ENCODE measurements at regions not wholly inside any gene's neighbourhood (a gene's known extent, or its start where the extent isn't known, plus 50 kb on each side); places are given as distances from the start of the nearest gene placed in this dataset.

- no peak overlapping the region for H3K4me3 ChIP-seq (ENCODE audit: low read length)
- H3K9me2 ChIP-seq (ENCODE audit: insufficient read depth, low read length) = no peaks in the 10 kb centered on the region
- H3K79me2 ChIP-seq (replicated peaks; ENCODE audit: insufficient read depth, low read length) = no peaks in the 10 kb centered on the region
- H3F3A ChIP-seq (ENCODE audit: insufficient read depth, low read length, poor library complexity, severe bottlenecking) = no peaks in the 10 kb centered on the region
- no peaks in the 10 kb centered on the region for H4K20me1 ChIP-seq (ENCODE audit: insufficient read depth)
- H3K4me2 ChIP-seq (ENCODE audit: low read length) = no peak overlapping the region
- no peak overlapping the region for H3K9ac ChIP-seq (ENCODE audit: low read length)
- H3K27ac ChIP-seq (ENCODE audit: low read length) = no peak overlapping the region
- no peaks in the 10 kb centered on the region for H3K9me3 ChIP-seq (ENCODE audit: low read length)
- no peaks in the 10 kb centered on the region for H3K36me3 ChIP-seq (ENCODE audit: insufficient read depth, low read length)
- TF ChIP-seq RAD21 (conservative IDR thresholded peaks at IDR 0.05) (no peak), POLR2AphosphoS5 (IDR thresholded peaks at IDR 0.05) (no peak), MXI1 (conservative IDR thresholded peaks at IDR 0.05; ENCODE audit: poor library complexity, severe bottlenecking) (no peak), TAF1 (IDR thresholded peaks at IDR 0.05; ENCODE audit: low read depth) (no peak), EP300 (conservative IDR thresholded peaks at IDR 0.05; ENCODE audit: poor library complexity, severe bottlenecking) (no peak), SMC3 (conservative IDR thresholded peaks at IDR 0.05; ENCODE audit: poor library complexity) (no peak), EZH2 (IDR thresholded peaks at IDR 0.05; ENCODE audit: borderline replicate concordance, insufficient read depth, low read length, poor library complexity, severe bottlenecking) (no peak)
- TF ChIP-seq, protein P1, sequence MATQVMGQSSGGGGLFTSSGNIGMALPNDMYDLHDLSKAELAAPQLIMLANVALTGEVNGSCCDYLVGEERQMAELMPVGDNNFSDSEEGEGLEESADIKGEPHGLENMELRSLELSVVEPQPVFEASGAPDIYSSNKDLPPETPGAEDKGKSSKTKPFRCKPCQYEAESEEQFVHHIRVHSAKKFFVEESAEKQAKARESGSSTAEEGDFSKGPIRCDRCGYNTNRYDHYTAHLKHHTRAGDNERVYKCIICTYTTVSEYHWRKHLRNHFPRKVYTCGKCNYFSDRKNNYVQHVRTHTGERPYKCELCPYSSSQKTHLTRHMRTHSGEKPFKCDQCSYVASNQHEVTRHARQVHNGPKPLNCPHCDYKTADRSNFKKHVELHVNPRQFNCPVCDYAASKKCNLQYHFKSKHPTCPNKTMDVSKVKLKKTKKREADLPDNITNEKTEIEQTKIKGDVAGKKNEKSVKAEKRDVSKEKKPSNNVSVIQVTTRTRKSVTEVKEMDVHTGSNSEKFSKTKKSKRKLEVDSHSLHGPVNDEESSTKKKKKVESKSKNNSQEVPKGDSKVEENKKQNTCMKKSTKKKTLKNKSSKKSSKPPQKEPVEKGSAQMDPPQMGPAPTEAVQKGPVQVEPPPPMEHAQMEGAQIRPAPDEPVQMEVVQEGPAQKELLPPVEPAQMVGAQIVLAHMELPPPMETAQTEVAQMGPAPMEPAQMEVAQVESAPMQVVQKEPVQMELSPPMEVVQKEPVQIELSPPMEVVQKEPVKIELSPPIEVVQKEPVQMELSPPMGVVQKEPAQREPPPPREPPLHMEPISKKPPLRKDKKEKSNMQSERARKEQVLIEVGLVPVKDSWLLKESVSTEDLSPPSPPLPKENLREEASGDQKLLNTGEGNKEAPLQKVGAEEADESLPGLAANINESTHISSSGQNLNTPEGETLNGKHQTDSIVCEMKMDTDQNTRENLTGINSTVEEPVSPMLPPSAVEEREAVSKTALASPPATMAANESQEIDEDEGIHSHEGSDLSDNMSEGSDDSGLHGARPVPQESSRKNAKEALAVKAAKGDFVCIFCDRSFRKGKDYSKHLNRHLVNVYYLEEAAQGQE (IDR thresholded peaks at IDR 0.05; ENCODE audit: borderline replicate concordance) = no peak
- TF ChIP-seq, protein P2, sequence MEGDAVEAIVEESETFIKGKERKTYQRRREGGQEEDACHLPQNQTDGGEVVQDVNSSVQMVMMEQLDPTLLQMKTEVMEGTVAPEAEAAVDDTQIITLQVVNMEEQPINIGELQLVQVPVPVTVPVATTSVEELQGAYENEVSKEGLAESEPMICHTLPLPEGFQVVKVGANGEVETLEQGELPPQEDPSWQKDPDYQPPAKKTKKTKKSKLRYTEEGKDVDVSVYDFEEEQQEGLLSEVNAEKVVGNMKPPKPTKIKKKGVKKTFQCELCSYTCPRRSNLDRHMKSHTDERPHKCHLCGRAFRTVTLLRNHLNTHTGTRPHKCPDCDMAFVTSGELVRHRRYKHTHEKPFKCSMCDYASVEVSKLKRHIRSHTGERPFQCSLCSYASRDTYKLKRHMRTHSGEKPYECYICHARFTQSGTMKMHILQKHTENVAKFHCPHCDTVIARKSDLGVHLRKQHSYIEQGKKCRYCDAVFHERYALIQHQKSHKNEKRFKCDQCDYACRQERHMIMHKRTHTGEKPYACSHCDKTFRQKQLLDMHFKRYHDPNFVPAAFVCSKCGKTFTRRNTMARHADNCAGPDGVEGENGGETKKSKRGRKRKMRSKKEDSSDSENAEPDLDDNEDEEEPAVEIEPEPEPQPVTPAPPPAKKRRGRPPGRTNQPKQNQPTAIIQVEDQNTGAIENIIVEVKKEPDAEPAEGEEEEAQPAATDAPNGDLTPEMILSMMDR (IDR thresholded peaks at IDR 0.05; ENCODE audit: poor library complexity, severe bottlenecking) = no peak
- H3K27me3 ChIP-seq (ENCODE audit: insufficient read depth, low read depth, low read length) = no peaks in the 10 kb centered on the region
- H2AFZ ChIP-seq (ENCODE audit: low read depth, low read length) = no peak overlapping the region
Measured at GRCh38 chr18:21998486-21998885, 170.9 kb upstream of the GATA6 start.

DNA sequence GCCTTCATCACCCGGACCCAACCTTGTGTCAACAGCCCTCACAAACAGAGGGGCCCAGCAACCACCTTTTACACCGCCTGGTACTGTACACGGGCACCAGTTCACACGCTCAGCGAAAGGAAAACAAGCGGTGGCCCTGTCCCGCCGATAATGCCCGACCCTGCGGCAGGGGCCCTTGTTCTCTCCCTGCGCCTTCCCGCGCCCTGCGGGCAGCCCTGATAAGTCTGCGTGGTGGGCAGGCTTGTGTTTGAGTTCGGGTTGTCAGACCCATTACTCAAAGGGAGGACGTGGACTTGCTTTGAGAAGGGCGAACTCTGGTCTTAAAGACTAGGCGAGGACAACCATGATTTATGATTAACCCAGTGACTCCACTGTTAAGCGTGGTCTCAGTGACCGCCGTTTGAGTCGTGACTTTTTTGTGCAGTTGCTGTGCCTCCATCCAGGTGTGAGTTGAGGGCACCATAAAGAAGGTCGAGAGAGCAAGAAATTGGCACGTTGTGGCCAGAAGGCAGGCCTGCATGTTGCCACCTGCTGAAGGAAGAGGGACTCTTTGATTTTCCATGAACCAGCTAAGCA lies 167.4 kb upstream of the GATA6 start:
- TF ChIP-seq EZH2 (IDR thresholded peaks at IDR 0.05; ENCODE audit: borderline replicate concordance, insufficient read depth, low read length, poor library complexity, severe bottlenecking) (no peak), SMC3 (conservative IDR thresholded peaks at IDR 0.05; ENCODE audit: poor library complexity) (no peak), RAD21 (conservative IDR thresholded peaks at IDR 0.05) (no peak), MXI1 (conservative IDR thresholded peaks at IDR 0.05; ENCODE audit: poor library complexity, severe bottlenecking) (no peak), POLR2AphosphoS5 (IDR thresholded peaks at IDR 0.05) (no peak), EP300 (conservative IDR thresholded peaks at IDR 0.05; ENCODE audit: poor library complexity, severe bottlenecking) (no peak), TAF1 (IDR thresholded peaks at IDR 0.05; ENCODE audit: low read depth) (no peak)
- TF ChIP-seq, protein P2 (IDR thresholded peaks at IDR 0.05; ENCODE audit: poor library complexity, severe bottlenecking) = no peak
- TF ChIP-seq, protein P1 (IDR thresholded peaks at IDR 0.05; ENCODE audit: borderline replicate concordance) = no peak
- Histone ChIP-seq H3K4me2 (ENCODE audit: low read length) (no peak overlapping the region), H2AFZ (ENCODE audit: low read depth, low read length) (no peak overlapping the region), H3K79me2 (replicated peaks; ENCODE audit: insufficient read depth, low read length) (no peaks in the 10 kb centered on the region), H3K9ac (ENCODE audit: low read length) (no peak overlapping the region), H3K4me3 (ENCODE audit: low read length) (no peak overlapping the region), H3K27me3 (ENCODE audit: insufficient read depth, low read depth, low read length) (no peaks in the 10 kb centered on the region), H3F3A (ENCODE audit: insufficient read depth, low read length, poor library complexity, severe bottlenecking) (no peaks in the 10 kb centered on the region), H3K36me3 (ENCODE audit: insufficient read depth, low read length) (no peaks in the 10 kb centered on the region), H3K27ac (ENCODE audit: low read length) (no peak overlapping the region), H3K9me3 (ENCODE audit: low read length) (no peaks in the 10 kb centered on the region), H3K9me2 (ENCODE audit: insufficient read depth, low read length) (no peaks in the 10 kb centered on the region), H4K20me1 (ENCODE audit: insufficient read depth) (no peaks in the 10 kb centered on the region)
